LNCAP (cell line): ENCODE measurements at regions not wholly inside any gene's neighbourhood (a gene's known extent, or its start where the extent isn't known, plus 50 kb on each side); places are given as distances from the start of the nearest gene placed in this dataset.

Experiments used
- TF ChIP-seq, protein P1 (sequence below): fragments of 450-650 bp; IDR thresholded peaks from 2 replicates; pipeline ENCODE4 v1.5.1; 2017; ENCODE audit warnings: mild to moderate bottlenecking

GRCh38 chr12:124083708-124084107 is 110.7 kb downstream of the ZNF664 start:
- TF ChIP-seq, protein P1, sequence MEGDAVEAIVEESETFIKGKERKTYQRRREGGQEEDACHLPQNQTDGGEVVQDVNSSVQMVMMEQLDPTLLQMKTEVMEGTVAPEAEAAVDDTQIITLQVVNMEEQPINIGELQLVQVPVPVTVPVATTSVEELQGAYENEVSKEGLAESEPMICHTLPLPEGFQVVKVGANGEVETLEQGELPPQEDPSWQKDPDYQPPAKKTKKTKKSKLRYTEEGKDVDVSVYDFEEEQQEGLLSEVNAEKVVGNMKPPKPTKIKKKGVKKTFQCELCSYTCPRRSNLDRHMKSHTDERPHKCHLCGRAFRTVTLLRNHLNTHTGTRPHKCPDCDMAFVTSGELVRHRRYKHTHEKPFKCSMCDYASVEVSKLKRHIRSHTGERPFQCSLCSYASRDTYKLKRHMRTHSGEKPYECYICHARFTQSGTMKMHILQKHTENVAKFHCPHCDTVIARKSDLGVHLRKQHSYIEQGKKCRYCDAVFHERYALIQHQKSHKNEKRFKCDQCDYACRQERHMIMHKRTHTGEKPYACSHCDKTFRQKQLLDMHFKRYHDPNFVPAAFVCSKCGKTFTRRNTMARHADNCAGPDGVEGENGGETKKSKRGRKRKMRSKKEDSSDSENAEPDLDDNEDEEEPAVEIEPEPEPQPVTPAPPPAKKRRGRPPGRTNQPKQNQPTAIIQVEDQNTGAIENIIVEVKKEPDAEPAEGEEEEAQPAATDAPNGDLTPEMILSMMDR, result no peak

GRCh38 chr12:124085419-124086296 is 112.6 kb downstream of the ZNF664 start:
- TF ChIP-seq, protein P1, result no peak

- TF ChIP-seq, protein P1, result no peak
Measured at GRCh38 chr12:124086299-124086898, 113.4 kb downstream of the ZNF664 start.

GRCh38 chr12:124087266-124088051 is 114.4 kb downstream of the ZNF664 start:
- TF ChIP-seq, protein P1, result no peak

DNA sequence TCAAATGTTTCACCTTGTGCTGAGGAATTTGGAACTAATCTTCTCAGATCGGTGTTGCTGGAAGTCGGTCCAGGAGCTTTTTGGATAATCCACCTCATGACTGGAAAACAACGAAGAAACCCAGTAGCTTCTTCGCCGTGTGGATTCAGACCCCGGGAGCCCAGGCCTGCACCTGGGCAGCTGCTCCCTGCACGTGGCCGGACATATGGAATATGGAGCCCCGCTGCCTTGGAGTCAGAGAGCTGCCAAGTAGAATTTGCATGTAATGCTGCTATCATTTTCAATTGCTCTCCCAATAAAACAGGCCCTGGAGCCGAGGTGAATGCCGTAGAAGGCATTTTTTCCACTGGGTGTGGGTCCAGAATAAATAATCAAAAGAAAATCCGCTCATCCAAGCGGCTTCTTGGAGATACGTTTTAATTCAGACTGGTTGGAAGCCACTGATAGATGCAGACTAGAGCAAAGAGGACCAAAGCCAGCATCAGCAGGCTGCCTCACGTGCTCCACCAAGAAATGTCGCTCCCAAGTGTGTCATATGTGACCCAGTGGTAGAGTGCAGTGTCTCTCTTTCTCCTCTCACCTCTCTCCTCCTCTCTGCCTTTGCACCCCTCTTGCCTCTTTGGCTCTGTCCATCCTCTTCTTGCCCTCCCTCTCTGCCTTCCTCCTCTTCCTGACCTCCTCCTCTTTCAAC is 115.3 kb downstream of the ZNF664 start:
- TF ChIP-seq, protein P1, result no peak

DNA sequence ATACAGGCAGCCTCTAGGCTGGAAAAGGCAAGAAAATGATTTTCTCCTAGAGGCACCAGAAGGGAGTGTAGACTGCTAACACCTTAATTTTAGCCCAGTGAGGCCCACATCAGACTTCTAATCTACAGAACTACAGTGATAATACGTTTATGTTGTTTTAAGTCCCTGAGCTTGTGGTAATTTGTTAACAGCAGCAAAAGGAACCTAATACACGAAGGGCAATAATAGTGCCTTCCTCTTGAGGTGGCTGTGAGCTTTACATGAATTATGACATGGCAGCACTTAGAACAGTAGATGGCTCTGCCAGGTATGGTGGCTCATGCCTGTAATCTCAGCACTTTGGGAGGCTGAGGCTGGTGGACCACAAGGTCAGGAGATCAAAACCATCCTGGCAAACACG is 118.8 kb downstream of the ZNF664 start:
- TF ChIP-seq, protein P1, result no peak

DNA sequence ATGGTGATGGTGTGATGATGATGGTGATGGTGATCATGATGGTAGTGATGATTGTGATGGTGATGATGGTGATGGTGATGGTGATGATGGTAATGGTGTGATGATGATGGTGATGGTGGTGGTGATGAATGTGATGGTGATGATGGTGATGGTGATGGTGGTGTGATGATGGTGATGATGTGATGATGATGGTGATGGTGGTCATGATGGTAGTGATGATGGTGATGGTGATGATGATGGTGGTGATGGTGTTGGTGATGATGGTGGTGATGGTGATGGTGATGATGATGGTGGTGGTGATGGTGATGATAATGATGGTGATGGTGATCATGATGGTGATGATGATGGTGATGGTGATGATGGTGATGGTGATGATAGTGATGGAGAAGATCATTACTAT is 120.3 kb downstream of the ZNF664 start:
- TF ChIP-seq, protein P1, result no peak
